Stomach (tissue), 4 donors: ENCODE measurements at regions not wholly inside any gene's neighbourhood (a gene's known extent, or its start where the extent isn't known, plus 50 kb on each side); places are given as distances from the start of the nearest gene placed in this dataset.

ENCODE experiments used
- CTCF ChIP-seq, 7 experiments: fragments of 450-650 bp in 4 of 7; fragments of 200-600 bp in 3 of 7; sonication (generic) in 3 of 7; IDR thresholded peaks; one replicate each; pipeline ENCODE4 v1.5.1; 2016 to 2019; ENCODE audit warnings: antibody characterized with exemption in 7 of 7, control low read depth in 2 of 7, mild to moderate bottlenecking in 1 of 7
- EP300 ChIP-seq: sonication (generic); formaldehyde crosslinking; IDR thresholded peaks from one replicate; pipeline ENCODE4 v1.6.1; 2017; ENCODE audit warnings: antibody characterized with exemption
- POLR2A ChIP-seq, 4 donors: fragments of 450-650 bp; IDR thresholded peaks; one replicate each; pipeline ENCODE4 v1.6.1; 2016; ENCODE audit warnings: antibody characterized with exemption in 4 of 4, control low read depth in 2 of 4, mild to moderate bottlenecking in 1 of 4, moderate library complexity in 1 of 4

GRCh38 chr13:64130171-64130570 is 2714.5 kb upstream of the PCDH20 start:
- TF ChIP-seq POLR2A (IDR thresholded peaks at IDR 0.05): no peak
- no peak for TF ChIP-seq CTCF (IDR thresholded peaks at IDR 0.05)
- TF ChIP-seq EP300: no peak
